Naive B cell (primary cell): ENCODE measurements at regions not wholly inside any gene's neighbourhood (a gene's known extent, or its start where the extent isn't known, plus 50 kb on each side); places are given as distances from the start of the nearest gene placed in this dataset.
A peak's percentile ranks its signal among the peaks of the same experiment; 100 is the strongest.
"Not testable (repeated sequence)": the region's sequence is repeated elsewhere in the genome, so short reads cannot be mapped to it uniquely, and the experiment has no call there.

Experiments
- ATAC-seq, 2 donors: fragments of 150-1000 bp; cut with Tn5 transposase; 2 replicates each; pipeline ENCODE4 v1.10.0; 2021; ENCODE audit warnings: low read depth in 2 of 2, mild to moderate bottlenecking in 2 of 2, moderate library complexity in 2 of 2
- DNase-seq: peaks from one replicate; pipeline ENCODE4 v3.0.0; 2022
- H3K27ac Mint-ChIP-seq, 6 donors: one replicate each; pipeline ENCODE4 v1.8.0; 2020 to 2022; ENCODE audit warnings: mild to moderate bottlenecking in 6 of 6, mixed read lengths in 6 of 6, moderate library complexity in 5 of 6, inconsistent platforms in 2 of 6
- H3K27me3 Mint-ChIP-seq, 3 donors: one replicate each; pipeline ENCODE4 v1.8.0; 2021 to 2022; ENCODE audit warnings: mixed read lengths in 3 of 3, mild to moderate bottlenecking in 1 of 3
- H3K36me3 Mint-ChIP-seq, 2 donors: one replicate each; pipeline ENCODE4 v1.8.0; 2020 to 2022; ENCODE audit warnings: mixed read lengths in 2 of 2, inconsistent platforms in 1 of 2, mild to moderate bottlenecking in 1 of 2
- H3K4me1 Mint-ChIP-seq, 3 donors: one replicate each; pipeline ENCODE4 v1.8.0; 2020 to 2022; ENCODE audit warnings: mixed read lengths in 3 of 3, inconsistent platforms in 1 of 3, mild to moderate bottlenecking in 1 of 3, moderate library complexity in 1 of 3
- H3K4me3 Mint-ChIP-seq, 8 donors: one replicate each; pipeline ENCODE4 v1.8.0; 2020 to 2022; ENCODE audit warnings: mild to moderate bottlenecking in 8 of 8, mixed read lengths in 8 of 8, moderate library complexity in 8 of 8, inconsistent platforms in 2 of 8
- H3K9me3 Mint-ChIP-seq, 7 donors: one replicate each; pipeline ENCODE4 v1.8.0; 2020 to 2022; ENCODE audit warnings: mixed read lengths in 7 of 7, mild to moderate bottlenecking in 5 of 7, inconsistent platforms in 2 of 7, moderate library complexity in 1 of 7

DNA sequence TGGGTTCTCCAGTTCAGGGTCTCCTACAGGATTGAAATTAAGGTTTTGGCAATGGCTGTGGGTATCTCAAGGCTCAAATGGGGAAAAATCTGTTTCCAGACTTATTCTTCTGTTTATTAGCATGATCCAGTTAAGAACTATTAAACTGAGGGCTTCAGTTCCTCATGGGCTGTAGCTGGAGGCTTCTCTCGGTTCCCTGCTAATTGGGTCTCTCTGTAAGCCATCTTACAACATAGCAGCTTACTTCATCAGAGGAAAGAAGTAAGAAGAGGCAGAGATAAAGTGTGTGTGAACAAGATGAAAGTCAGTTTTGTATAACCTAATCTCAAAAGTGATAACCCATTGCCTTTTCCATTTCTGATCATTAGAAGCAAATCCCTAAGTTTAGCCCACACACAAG, 391.9 kb downstream of the PSAT1 start:
- no peak overlapping the region for H3K27ac Mint-ChIP-seq
- peaks cover 0 to 12% of the 10 kb centered on the region in 2 donors for H3K36me3 Mint-ChIP-seq
- no peak overlapping the region for H3K4me3 Mint-ChIP-seq
- H3K9me3 Mint-ChIP-seq = no peaks in the 10 kb centered on the region
- DNase-seq (no peak), ATAC-seq (no peak)
- H3K4me1 Mint-ChIP-seq = peaks cover 14 to 20% (median 16%) of the 10 kb centered on the region in 3 donors
- H3K27me3 Mint-ChIP-seq = peaks cover 0 to 5% (median 4%) of the 10 kb centered on the region in 3 donors

DNA sequence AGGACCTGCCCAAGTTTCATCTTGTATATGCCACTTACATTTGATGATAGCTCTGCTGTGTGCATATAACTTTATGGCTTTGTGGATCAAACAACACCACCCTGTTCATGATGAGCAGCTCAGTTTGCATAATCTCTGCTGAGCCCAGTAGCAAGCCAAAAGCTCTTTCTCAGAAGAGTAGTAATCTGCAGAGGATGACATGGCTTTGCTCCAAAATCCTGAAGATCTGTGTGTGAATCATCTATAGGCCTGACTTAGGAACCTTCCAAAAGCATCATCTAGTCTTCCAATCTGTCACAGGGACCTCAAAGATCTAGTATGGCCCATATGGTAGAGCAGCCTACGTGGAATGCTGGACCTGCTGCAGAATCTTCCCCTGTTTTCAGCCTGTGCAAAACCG, 394.6 kb downstream of the PSAT1 start:
- no peak for ATAC-seq
- DNase-seq = no peak
- peaks cover 28 to 43% (median 32%) of the 10 kb centered on the region in 3 donors for H3K4me1 Mint-ChIP-seq
- no peaks in the 10 kb centered on the region for H3K9me3 Mint-ChIP-seq
- H3K27me3 Mint-ChIP-seq = peaks cover 0 to 4% (median 0%) of the 10 kb centered on the region in 3 donors
- peaks cover 0 to 8% of the 10 kb centered on the region in 2 donors for H3K36me3 Mint-ChIP-seq
- H3K4me3 Mint-ChIP-seq = no peak overlapping the region
- H3K27ac Mint-ChIP-seq = no peak overlapping the region

GRCh38 chr9:78692871-78693270, 395.9 kb downstream of the PSAT1 start:
- peak overlapping the region in 5 of 8 donors; percentile 25 to 72 (median 37) for H3K4me3 Mint-ChIP-seq
- DNase-seq = no peak
- peaks cover 0 to 3% (median 0%) of the 10 kb centered on the region in 3 donors for H3K27me3 Mint-ChIP-seq
- peaks cover 0 to 8% of the 10 kb centered on the region in 2 donors for H3K36me3 Mint-ChIP-seq
- ATAC-seq = peak in 1 of 2 donors; percentile 15
- no peaks in the 10 kb centered on the region for H3K9me3 Mint-ChIP-seq
- H3K27ac Mint-ChIP-seq = peak overlapping the region in 5 of 6 donors; percentile 2 to 84 (median 13)
- peaks cover 28 to 45% (median 37%) of the 10 kb centered on the region in 3 donors for H3K4me1 Mint-ChIP-seq

DNA sequence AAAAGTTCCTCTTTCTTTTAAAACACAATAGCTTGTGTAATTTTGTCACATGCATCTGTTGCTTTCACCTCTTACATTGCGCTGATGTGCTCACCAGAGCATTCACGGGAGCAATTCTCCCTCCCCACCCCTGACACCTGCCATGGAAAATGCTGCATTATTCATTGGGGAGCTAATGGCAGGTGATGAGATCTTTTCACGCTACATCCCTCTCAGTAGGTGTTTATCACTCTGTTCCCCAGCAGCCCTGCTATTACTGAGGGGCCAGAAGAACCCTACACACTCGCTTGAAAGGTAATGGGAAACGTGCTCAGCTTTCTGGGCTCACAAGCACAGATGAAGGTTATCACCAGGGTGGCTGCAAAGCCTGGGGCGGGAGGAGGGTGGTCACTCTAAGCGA, 398.0 kb downstream of the PSAT1 start:
- ATAC-seq = peak; percentile 84 to 86
- DNase-seq = peak; percentile 47
- Mint-ChIP-seq H3K27me3 (no peaks in the 10 kb centered on the region), H3K4me3 (peak overlapping the region in 7 of 8 donors; percentile 48 to 85 (median 80)), H3K36me3 (peaks cover 0 to 3% of the 10 kb centered on the region in 2 donors), H3K27ac (peak overlapping the region in 5 of 6 donors; percentile 60 to 91 (median 62)), H3K4me1 (peaks cover 33 to 53% (median 49%) of the 10 kb centered on the region in 3 donors), H3K9me3 (no peaks in the 10 kb centered on the region)

DNA sequence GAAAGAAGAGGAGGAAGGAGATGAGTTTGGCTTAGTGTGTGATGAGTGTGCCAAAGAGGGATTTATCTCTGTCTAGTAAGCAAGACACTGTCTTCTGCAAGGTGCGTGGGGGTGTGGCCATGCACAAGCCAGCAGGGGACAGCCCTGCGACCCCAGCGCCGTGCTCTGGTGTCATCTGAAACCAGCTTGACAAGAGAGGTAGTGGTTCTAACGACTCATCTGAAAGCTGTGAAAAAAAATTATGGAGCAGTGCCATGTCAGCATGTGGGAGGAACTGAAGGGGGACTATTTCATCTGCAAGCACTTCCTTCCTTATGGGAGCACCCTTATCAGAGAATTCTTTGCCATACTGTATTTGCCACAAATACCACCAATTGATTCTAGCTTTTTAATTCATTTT, 398.6 kb downstream of the PSAT1 start:
- ATAC-seq (peak; percentile 29 to 44), DNase-seq (peak; percentile 17)
- H3K27ac Mint-ChIP-seq = peak overlapping the region in 5 of 6 donors; percentile 7 to 62 (median 38)
- H3K4me1 Mint-ChIP-seq = peaks cover 33 to 53% (median 49%) of the 10 kb centered on the region in 3 donors
- H3K4me3 Mint-ChIP-seq = peak overlapping the region in 6 of 8 donors; percentile 48 to 84 (median 78)
- H3K27me3 Mint-ChIP-seq = no peaks in the 10 kb centered on the region
- no peaks in the 10 kb centered on the region for H3K9me3 Mint-ChIP-seq
- H3K36me3 Mint-ChIP-seq = peaks cover 0 to 3% of the 10 kb centered on the region in 2 donors

- Mint-ChIP-seq H3K4me1 (peaks cover 29 to 47% (median 44%) of the 10 kb centered on the region in 3 donors), H3K9me3 (no peaks in the 10 kb centered on the region), H3K27me3 (no peaks in the 10 kb centered on the region), H3K27ac (no peak overlapping the region), H3K4me3 (no peak overlapping the region), H3K36me3 (peaks cover 0 to 2% of the 10 kb centered on the region in 2 donors)
- no peak for ATAC-seq
- DNase-seq = no peak
These were observed 400.7 kb downstream of the PSAT1 start for GRCh38 chr9:78697618-78698017.

- Mint-ChIP-seq H3K27ac (no peak overlapping the region), H3K36me3 (no peaks in the 10 kb centered on the region), H3K27me3 (no peaks in the 10 kb centered on the region), H3K4me3 (no peak overlapping the region), H3K9me3 (peaks cover 0 to 6% (median 0%) of the 10 kb centered on the region in 7 donors), H3K4me1 (peaks cover 21 to 40% (median 37%) of the 10 kb centered on the region in 3 donors)
- ATAC-seq (no peak), DNase-seq (no peak)
These were observed 401.4 kb downstream of the PSAT1 start for GRCh38 chr9:78698371-78698770.

- not testable (repeated sequence) for H3K9me3 Mint-ChIP-seq, DNase-seq, H3K27me3 Mint-ChIP-seq, H3K4me3 Mint-ChIP-seq, ATAC-seq, H3K36me3 Mint-ChIP-seq, H3K27ac Mint-ChIP-seq
- peaks cover 17 to 34% (median 28%) of the 10 kb centered on the region in 3 donors for H3K4me1 Mint-ChIP-seq
These were observed 402.3 kb downstream of the PSAT1 start for GRCh38 chr9:78699217-78699616.

- Mint-ChIP-seq H3K4me1 (peaks cover 12 to 38% (median 30%) of the 10 kb centered on the region in 3 donors), H3K4me3 (peak overlapping the region in 2 of 8 donors; percentile 1 to 56)
- H3K27me3 Mint-ChIP-seq, H3K27ac Mint-ChIP-seq, DNase-seq, H3K9me3 Mint-ChIP-seq, ATAC-seq, H3K36me3 Mint-ChIP-seq: not testable (repeated sequence)
These were observed 407.2 kb downstream of the PSAT1 start for GRCh38 chr9:78704153-78704552.

- Mint-ChIP-seq H3K4me1 (peaks cover 20 to 39% (median 33%) of the 10 kb centered on the region in 3 donors), H3K27ac (peak overlapping the region in 2 of 6 donors; percentile 1 to 4), H3K4me3 (peak overlapping the region; percentile 37 to 78 (median 58)), H3K9me3 (peaks cover 0 to 7% (median 0%) of the 10 kb centered on the region in 7 donors), H3K36me3 (no peaks in the 10 kb centered on the region), H3K27me3 (peaks cover 0 to 4% (median 0%) of the 10 kb centered on the region in 3 donors)
- ATAC-seq (peak; percentile 27 to 35), DNase-seq (no peak)
These were observed 410.2 kb downstream of the PSAT1 start for GRCh38 chr9:78707080-78707479.

- H3K9me3 Mint-ChIP-seq = peaks cover 0 to 7% (median 0%) of the 10 kb centered on the region in 7 donors
- H3K36me3 Mint-ChIP-seq = no peaks in the 10 kb centered on the region
- peak overlapping the region in 3 of 6 donors; percentile 1 to 31 (median 4) for H3K27ac Mint-ChIP-seq
- ATAC-seq = peak; percentile 89 to 98
- H3K4me3 Mint-ChIP-seq = peak overlapping the region; percentile 37 to 78 (median 58)
- DNase-seq = peak; percentile 50
- H3K27me3 Mint-ChIP-seq = peaks cover 0 to 9% (median 0%) of the 10 kb centered on the region in 3 donors
- peaks cover 20 to 39% (median 33%) of the 10 kb centered on the region in 3 donors for H3K4me1 Mint-ChIP-seq
These were observed 410.6 kb downstream of the PSAT1 start for GRCh38 chr9:78707481-78707991.

GRCh38 chr9:78712903-78713613, 416.1 kb downstream of the PSAT1 start:
- Mint-ChIP-seq H3K9me3 (peaks cover 0 to 3% (median 0%) of the 10 kb centered on the region in 7 donors), H3K36me3 (no peaks in the 10 kb centered on the region), H3K27me3 (peaks cover 0 to 9% (median 0%) of the 10 kb centered on the region in 3 donors), H3K27ac (peak overlapping the region in 1 of 6 donors; percentile 10), H3K4me3 (no peak overlapping the region), H3K4me1 (peaks cover 11 to 17% (median 15%) of the 10 kb centered on the region in 3 donors)
- DNase-seq (no peak), ATAC-seq (no peak)

DNA sequence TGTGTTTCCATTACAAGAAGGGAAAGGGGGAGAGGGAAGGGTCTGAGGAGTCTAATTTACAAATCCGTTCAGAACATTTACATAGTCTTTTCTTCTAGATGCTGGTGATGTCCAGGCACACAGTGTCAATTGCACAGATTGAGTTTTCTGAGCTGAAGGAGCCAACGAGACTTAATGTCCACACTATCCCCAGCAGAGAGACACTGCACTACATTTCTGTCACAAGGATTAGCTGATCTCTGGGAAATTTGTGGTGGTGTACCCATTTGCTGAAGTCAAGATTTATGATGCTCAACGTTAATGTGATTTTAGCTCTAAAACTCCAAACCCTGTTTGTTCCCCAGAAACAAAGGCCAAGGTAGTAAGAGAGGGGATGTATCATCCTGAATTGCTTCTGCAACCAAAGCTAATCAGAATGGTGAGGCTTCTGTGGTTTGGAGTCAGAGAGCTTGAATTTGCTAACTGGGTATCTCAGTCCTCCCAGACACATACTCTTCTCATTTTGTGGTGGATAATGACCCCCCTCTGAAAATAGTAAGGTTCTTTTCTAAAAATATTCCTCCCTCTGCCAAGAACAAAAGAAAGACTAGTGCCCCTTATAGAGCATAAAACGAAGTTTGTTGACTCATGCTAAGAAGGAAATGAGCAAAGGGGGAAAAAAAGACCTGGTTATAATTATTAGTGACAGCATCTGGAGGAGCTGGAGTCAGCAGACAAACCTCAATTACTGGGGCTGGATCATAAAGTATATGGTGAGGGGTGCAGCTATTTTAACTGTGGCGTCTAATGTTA, 416.9 kb downstream of the PSAT1 start:
- no peak for ATAC-seq
- peaks cover 0 to 3% (median 0%) of the 10 kb centered on the region in 7 donors for H3K9me3 Mint-ChIP-seq
- H3K27ac Mint-ChIP-seq = peak overlapping the region in 1 of 6 donors; percentile 10
- peaks cover 4 to 11% (median 10%) of the 10 kb centered on the region in 3 donors for H3K4me1 Mint-ChIP-seq
- H3K4me3 Mint-ChIP-seq = no peak overlapping the region
- H3K27me3 Mint-ChIP-seq = peaks cover 0 to 9% (median 0%) of the 10 kb centered on the region in 3 donors
- no peak for DNase-seq
- no peaks in the 10 kb centered on the region for H3K36me3 Mint-ChIP-seq
